Epithelial cell of esophagus (primary cell): ENCODE measurements at regions not wholly inside any gene's neighbourhood (a gene's known extent, or its start where the extent isn't known, plus 50 kb on each side); places are given as distances from the start of the nearest gene placed in this dataset.

Source experiments
- DNase-seq: peaks from one replicate; pipeline ENCODE4 v3.0.0; 2010; ENCODE audit warnings: low read depth
- H3K4me3 ChIP-seq: 2 replicates; pipeline ENCODE4 v1.5.1; 2011; ENCODE audit warnings: mild to moderate bottlenecking, low read length, control low read depth
- CTCF ChIP-seq: IDR thresholded peaks from 2 replicates; pipeline ENCODE4 v1.5.1; 2011; ENCODE audit warnings: low read depth, mild to moderate bottlenecking, low read length, control low read depth, inconsistent platforms; ENCODE audit not compliant: insufficient read depth; ENCODE audit errors: missing control alignments

- H3K4me3 ChIP-seq: no peak overlapping the region
- TF ChIP-seq CTCF: no peak
- DNase-seq: no peak
These were observed 247.0 kb upstream of the NDST4 start for GRCh38 chr4:115360431-115360830.

GRCh38 chr4:115357776-115358175 lies 244.4 kb upstream of the NDST4 start:
- DNase-seq: no peak
- TF ChIP-seq CTCF: no peak
- H3K4me3 ChIP-seq: no peak overlapping the region

GRCh38 chr4:115356176-115356575 lies 242.8 kb upstream of the NDST4 start:
- no peak overlapping the region for H3K4me3 ChIP-seq
- DNase-seq: no peak
- no peak for TF ChIP-seq CTCF

GRCh38 chr4:115355329-115355728 lies 241.9 kb upstream of the NDST4 start:
- no peak for TF ChIP-seq CTCF
- no peak for DNase-seq
- H3K4me3 ChIP-seq: no peak overlapping the region

GRCh38 chr4:115353370-115353769 lies 239.9 kb upstream of the NDST4 start:
- TF ChIP-seq CTCF: no peak
- H3K4me3 ChIP-seq: no peak overlapping the region
- DNase-seq: no peak

- DNase-seq: no peak
- TF ChIP-seq CTCF: no peak
- no peak overlapping the region for H3K4me3 ChIP-seq
These were observed 229.8 kb upstream of the NDST4 start for GRCh38 chr4:115343171-115343570.

GRCh38 chr4:115334736-115335411 lies 221.5 kb upstream of the NDST4 start:
- H3K4me3 ChIP-seq: no peak overlapping the region
- no peak for DNase-seq
- no peak for TF ChIP-seq CTCF
